ENCODE measurements at regions not wholly inside any gene's neighbourhood (a gene's known extent, or its start where the extent isn't known, plus 50 kb on each side); places are given as distances from the start of the nearest gene placed in this dataset.
"Not testable (repeated sequence)": the region's sequence is repeated elsewhere in the genome, so short reads cannot be mapped to it uniquely, and the experiment has no call there.

DNA sequence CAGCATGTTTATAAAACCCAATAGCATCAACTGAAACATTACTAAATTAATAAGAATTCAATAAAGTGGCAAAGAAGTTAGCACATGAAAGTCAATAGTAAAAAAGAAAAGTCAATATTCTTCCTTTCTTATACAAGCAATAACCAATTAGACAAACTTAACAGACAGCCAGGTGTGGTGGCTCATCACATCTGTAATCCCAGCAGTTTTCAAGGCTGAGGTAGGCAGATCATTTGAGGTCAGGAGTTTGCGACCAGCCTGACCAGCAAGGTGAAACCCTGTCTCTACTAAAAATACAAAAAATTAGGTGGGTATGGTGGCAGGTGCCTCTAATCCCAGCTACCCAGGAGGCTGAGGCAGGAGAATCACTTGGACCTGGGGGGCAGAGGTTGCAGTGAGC lies 275.9 kb downstream of the GOLGA6L6 start:
- TF ChIP-seq, protein P1, sequence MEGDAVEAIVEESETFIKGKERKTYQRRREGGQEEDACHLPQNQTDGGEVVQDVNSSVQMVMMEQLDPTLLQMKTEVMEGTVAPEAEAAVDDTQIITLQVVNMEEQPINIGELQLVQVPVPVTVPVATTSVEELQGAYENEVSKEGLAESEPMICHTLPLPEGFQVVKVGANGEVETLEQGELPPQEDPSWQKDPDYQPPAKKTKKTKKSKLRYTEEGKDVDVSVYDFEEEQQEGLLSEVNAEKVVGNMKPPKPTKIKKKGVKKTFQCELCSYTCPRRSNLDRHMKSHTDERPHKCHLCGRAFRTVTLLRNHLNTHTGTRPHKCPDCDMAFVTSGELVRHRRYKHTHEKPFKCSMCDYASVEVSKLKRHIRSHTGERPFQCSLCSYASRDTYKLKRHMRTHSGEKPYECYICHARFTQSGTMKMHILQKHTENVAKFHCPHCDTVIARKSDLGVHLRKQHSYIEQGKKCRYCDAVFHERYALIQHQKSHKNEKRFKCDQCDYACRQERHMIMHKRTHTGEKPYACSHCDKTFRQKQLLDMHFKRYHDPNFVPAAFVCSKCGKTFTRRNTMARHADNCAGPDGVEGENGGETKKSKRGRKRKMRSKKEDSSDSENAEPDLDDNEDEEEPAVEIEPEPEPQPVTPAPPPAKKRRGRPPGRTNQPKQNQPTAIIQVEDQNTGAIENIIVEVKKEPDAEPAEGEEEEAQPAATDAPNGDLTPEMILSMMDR (IDR thresholded peaks at IDR 0.05; ENCODE audit: poor library complexity, severe bottlenecking) = not testable (repeated sequence)
- not testable (repeated sequence) for TF ChIP-seq EZH2 (IDR thresholded peaks at IDR 0.05; ENCODE audit: borderline replicate concordance, insufficient read depth, low read length, poor library complexity, severe bottlenecking); TAF1 (IDR thresholded peaks at IDR 0.05; ENCODE audit: low read depth); RAD21 (conservative IDR thresholded peaks at IDR 0.05); EP300 (conservative IDR thresholded peaks at IDR 0.05; ENCODE audit: poor library complexity, severe bottlenecking); POLR2AphosphoS5 (IDR thresholded peaks at IDR 0.05); SMC3 (conservative IDR thresholded peaks at IDR 0.05; ENCODE audit: poor library complexity); MXI1 (conservative IDR thresholded peaks at IDR 0.05; ENCODE audit: poor library complexity, severe bottlenecking)
- TF ChIP-seq, protein P2, sequence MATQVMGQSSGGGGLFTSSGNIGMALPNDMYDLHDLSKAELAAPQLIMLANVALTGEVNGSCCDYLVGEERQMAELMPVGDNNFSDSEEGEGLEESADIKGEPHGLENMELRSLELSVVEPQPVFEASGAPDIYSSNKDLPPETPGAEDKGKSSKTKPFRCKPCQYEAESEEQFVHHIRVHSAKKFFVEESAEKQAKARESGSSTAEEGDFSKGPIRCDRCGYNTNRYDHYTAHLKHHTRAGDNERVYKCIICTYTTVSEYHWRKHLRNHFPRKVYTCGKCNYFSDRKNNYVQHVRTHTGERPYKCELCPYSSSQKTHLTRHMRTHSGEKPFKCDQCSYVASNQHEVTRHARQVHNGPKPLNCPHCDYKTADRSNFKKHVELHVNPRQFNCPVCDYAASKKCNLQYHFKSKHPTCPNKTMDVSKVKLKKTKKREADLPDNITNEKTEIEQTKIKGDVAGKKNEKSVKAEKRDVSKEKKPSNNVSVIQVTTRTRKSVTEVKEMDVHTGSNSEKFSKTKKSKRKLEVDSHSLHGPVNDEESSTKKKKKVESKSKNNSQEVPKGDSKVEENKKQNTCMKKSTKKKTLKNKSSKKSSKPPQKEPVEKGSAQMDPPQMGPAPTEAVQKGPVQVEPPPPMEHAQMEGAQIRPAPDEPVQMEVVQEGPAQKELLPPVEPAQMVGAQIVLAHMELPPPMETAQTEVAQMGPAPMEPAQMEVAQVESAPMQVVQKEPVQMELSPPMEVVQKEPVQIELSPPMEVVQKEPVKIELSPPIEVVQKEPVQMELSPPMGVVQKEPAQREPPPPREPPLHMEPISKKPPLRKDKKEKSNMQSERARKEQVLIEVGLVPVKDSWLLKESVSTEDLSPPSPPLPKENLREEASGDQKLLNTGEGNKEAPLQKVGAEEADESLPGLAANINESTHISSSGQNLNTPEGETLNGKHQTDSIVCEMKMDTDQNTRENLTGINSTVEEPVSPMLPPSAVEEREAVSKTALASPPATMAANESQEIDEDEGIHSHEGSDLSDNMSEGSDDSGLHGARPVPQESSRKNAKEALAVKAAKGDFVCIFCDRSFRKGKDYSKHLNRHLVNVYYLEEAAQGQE (IDR thresholded peaks at IDR 0.05; ENCODE audit: borderline replicate concordance) = not testable (repeated sequence)

Measured in neural cell (in vitro differentiated cells).